HepG2 (cell line): ENCODE measurements at regions not wholly inside any gene's neighbourhood (a gene's known extent, or its start where the extent isn't known, plus 50 kb on each side); places are given as distances from the start of the nearest gene placed in this dataset.

Experiments
- ATAC-seq: fragments of 200-7000 bp; cut with Tn5 transposase; 3 replicates; pipeline ENCODE4 v1.9.1; 2020; ENCODE audit warnings: mild to moderate bottlenecking, moderate library complexity
- BruUV-seq: library from RNA; stranded (reverse); fragments of 400-500 nt; replicated peaks from 2 replicates; lab custom pipeline; 2021; lab: Mats Ljungman, UMichigan
- CTCF ChIA-PET: fragments of 300-600 bp; formaldehyde crosslinking; extraction: SDS; loops from one replicate; lab custom pipeline; 2021; ENCODE audit warnings: low total read pairs, inconsistent platforms, low intra/inter-chr PET ratio; lab: Yijun Ruan, JAX
- POLR2A ChIA-PET: fragments of 350-600 bp; sonication (Branson Sonifier 250); formaldehyde crosslinking; loops from one replicate; lab custom pipeline; 2020; ENCODE audit warnings: antibody characterized with exemption, inconsistent platforms; lab: Yijun Ruan, JAX
- DNase-seq: peaks from one replicate; pipeline ENCODE4 v3.0.0-alpha.2; 2015; ENCODE audit warnings: low spot score
- FAIRE-seq: peaks from 3 replicates; lab custom pipeline; 2011; peaks lifted over from hg19 to GRCh38; lab: Jason Lieb, UNC
- H2AFZ ChIP-seq: one replicate; pipeline ENCODE4 v1.6.1; 2011; ENCODE audit warnings: low read length, inconsistent platforms
- H3K27ac ChIP-seq: fragments of 300-600 bp; 3 replicates; pipeline ENCODE4 v1.8.0; 2011; ENCODE audit warnings: mixed run types, mild to moderate bottlenecking, mixed read lengths, low read length, inconsistent platforms; ENCODE audit not compliant: insufficient read depth; ENCODE audit errors: extremely low read length
- H3K27me3 ChIP-seq, 2 experiments: fragments of 200-600 bp in 1 of 2; 2 replicates in 1 of 2; 3 replicates in 1 of 2; pipeline versions ENCODE4 v1.6.0 to v1.8.0; 2011; ENCODE audit warnings: low read length in 2 of 2, mild to moderate bottlenecking in 2 of 2, moderate library complexity in 2 of 2, inconsistent platforms in 1 of 2; ENCODE audit not compliant: insufficient read depth in 2 of 2, control insufficient read depth in 1 of 2
- H3K36me3 ChIP-seq, 2 experiments: fragments of 200-600 bp in 1 of 2; replicated peaks in 1 of 2; 2 replicates in 1 of 2; 3 replicates in 1 of 2; pipeline versions ENCODE4 v1.5.1 to v1.8.0; 2011; ENCODE audit warnings: low read length in 2 of 2, inconsistent platforms in 1 of 2; ENCODE audit not compliant: insufficient read depth in 2 of 2, control insufficient read depth in 1 of 2
- H3K4me1 ChIP-seq: 2 replicates; pipeline ENCODE4 v1.5.1; 2012; ENCODE audit warnings: low read length, inconsistent platforms; ENCODE audit not compliant: insufficient read depth
- H3K4me2 ChIP-seq: 2 replicates; pipeline ENCODE4 v1.6.0; 2011; ENCODE audit warnings: low read depth, low read length, inconsistent platforms
- H3K4me3 ChIP-seq, 3 experiments: fragments of 200-600 bp in 1 of 3; sonication (generic), shearing (Covaris generic) in 1 of 3; replicated peaks in 1 of 3; 2 replicates each; pipeline ENCODE4 v1.5.1; 2011 to 2016; ENCODE audit warnings: low read length in 3 of 3, inconsistent platforms in 2 of 3, low read depth in 2 of 3, mild to moderate bottlenecking in 2 of 3, control low read depth in 1 of 3, mixed read lengths in 1 of 3; ENCODE audit not compliant: insufficient read depth in 1 of 3
- H3K79me2 ChIP-seq: one replicate; pipeline ENCODE4 v1.6.1; 2011; ENCODE audit warnings: low read length, inconsistent platforms; ENCODE audit not compliant: insufficient read depth
- H3K9ac ChIP-seq: 2 replicates; pipeline ENCODE4 v1.6.0; 2011; ENCODE audit warnings: mild to moderate bottlenecking, low read depth, low read length, inconsistent platforms; ENCODE audit not compliant: insufficient read depth
- H3K9me3 ChIP-seq: 2 replicates; pipeline ENCODE4 v1.5.1; 2012; ENCODE audit warnings: mild to moderate bottlenecking, low read length
- H4K20me1 ChIP-seq: 2 replicates; pipeline ENCODE4 v1.6.0; 2011; ENCODE audit warnings: inconsistent platforms, mild to moderate bottlenecking, low read length, moderate library complexity; ENCODE audit not compliant: insufficient read depth
- KDM5A ChIP-seq: fragments of 200-600 bp; sonication (generic); IDR thresholded peaks from 2 replicates; pipeline ENCODE4 v1.7.0; 2018; ENCODE audit warnings: antibody characterized with exemption, mild to moderate bottlenecking, low read length, borderline replicate concordance
- MIER2 ChIP-seq: IDR thresholded peaks from 2 replicates; pipeline ENCODE4 v1.6.1; 2016; ENCODE audit warnings: missing biosample characterization, missing genetic modification reagents
- PRMT3 ChIP-seq: sonication (generic); formaldehyde crosslinking; IDR thresholded peaks from 2 replicates; pipeline ENCODE4 v1.8.1; 2022; ENCODE audit warnings: low read depth, mild to moderate bottlenecking, moderate library complexity, missing genetic modification reagents, borderline replicate concordance
- SOX5 ChIP-seq: IDR thresholded peaks from 2 replicates; pipeline ENCODE4 v1.6.1; 2016; ENCODE audit warnings: borderline replicate concordance
- ZBTB42 ChIP-seq: sonication (generic); formaldehyde crosslinking; IDR thresholded peaks from 2 replicates; pipeline ENCODE4 v1.5.0; 2020; ENCODE audit warnings: mild to moderate bottlenecking, missing genetic modification reagents
- ZNF572 ChIP-seq: sonication (generic); formaldehyde crosslinking; IDR thresholded peaks from 2 replicates; pipeline ENCODE4 v1.5.1; 2020; ENCODE audit warnings: mild to moderate bottlenecking, missing genetic modification reagents
- in situ Hi-C: cut with HindIII; loops from 2 replicates; pipeline ENCODE4 v1.10.0; 2017; ENCODE audit warnings: low pct_unique_long_range_greater_than_20kb; ENCODE audit not compliant: extremely low pct_ligation_motif_present
- intact Hi-C: fragments of 100-400 bp; cut with micrococcal nuclease; formaldehyde crosslinking; loops from one replicate; pipeline ENCODE4 v1.10.0; 2022; ENCODE audit not compliant: unreplicated experiment
- TF ChIP-seq, protein P1 (sequence below): sonication (generic); formaldehyde crosslinking; IDR thresholded peaks from 2 replicates; pipeline ENCODE4 v1.5.1; 2020; ENCODE audit warnings: mild to moderate bottlenecking, moderate library complexity, missing genetic modification reagents
- TF ChIP-seq, protein P2 (sequence below): sonication (generic); formaldehyde crosslinking; IDR thresholded peaks from 2 replicates; pipeline ENCODE4 v1.4.0; 2020; ENCODE audit warnings: missing genetic modification reagents, borderline replicate concordance

- Histone ChIP-seq H3K27me3 (peaks cover 0 to 14% of the 10 kb centered on the region in 2 experiments; a peak in 2 of 5 replicates), H3K4me1 (no peaks in the 10 kb centered on the region), H4K20me1 (no peaks in the 10 kb centered on the region), H3K9me3 (no peaks in the 10 kb centered on the region), H3K4me2 (no peak overlapping the region), H2AFZ (no peak overlapping the region), H3K27ac (no peak overlapping the region), H3K36me3 (no peaks in the 10 kb centered on the region), H3K79me2 (no peaks in the 10 kb centered on the region), H3K4me3 (no peak overlapping the region), H3K9ac (no peak overlapping the region)
- FAIRE-seq (no peak), ATAC-seq (no peak), DNase-seq (no peak)
- in situ Hi-C loops (no loop called here), intact Hi-C loops (no loop called here)
- no TSS peak for BruUV-seq
- ChIA-PET POLR2A (no interaction called here), CTCF (no interaction called here)
- TF ChIP-seq, protein P1, sequence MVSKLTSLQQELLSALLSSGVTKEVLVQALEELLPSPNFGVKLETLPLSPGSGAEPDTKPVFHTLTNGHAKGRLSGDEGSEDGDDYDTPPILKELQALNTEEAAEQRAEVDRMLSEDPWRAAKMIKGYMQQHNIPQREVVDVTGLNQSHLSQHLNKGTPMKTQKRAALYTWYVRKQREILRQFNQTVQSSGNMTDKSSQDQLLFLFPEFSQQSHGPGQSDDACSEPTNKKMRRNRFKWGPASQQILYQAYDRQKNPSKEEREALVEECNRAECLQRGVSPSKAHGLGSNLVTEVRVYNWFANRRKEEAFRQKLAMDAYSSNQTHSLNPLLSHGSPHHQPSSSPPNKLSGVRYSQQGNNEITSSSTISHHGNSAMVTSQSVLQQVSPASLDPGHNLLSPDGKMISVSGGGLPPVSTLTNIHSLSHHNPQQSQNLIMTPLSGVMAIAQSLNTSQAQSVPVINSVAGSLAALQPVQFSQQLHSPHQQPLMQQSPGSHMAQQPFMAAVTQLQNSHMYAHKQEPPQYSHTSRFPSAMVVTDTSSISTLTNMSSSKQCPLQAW: no peak
- TF ChIP-seq MIER2 (CRISPR knock-in tag) (no peak), KDM5A (no peak), ZBTB42 (CRISPR knock-in tag) (no peak), SOX5 (CRISPR knock-in tag) (no peak), ZNF572 (CRISPR knock-in tag) (no peak), PRMT3 (no peak)
- TF ChIP-seq, protein P2, sequence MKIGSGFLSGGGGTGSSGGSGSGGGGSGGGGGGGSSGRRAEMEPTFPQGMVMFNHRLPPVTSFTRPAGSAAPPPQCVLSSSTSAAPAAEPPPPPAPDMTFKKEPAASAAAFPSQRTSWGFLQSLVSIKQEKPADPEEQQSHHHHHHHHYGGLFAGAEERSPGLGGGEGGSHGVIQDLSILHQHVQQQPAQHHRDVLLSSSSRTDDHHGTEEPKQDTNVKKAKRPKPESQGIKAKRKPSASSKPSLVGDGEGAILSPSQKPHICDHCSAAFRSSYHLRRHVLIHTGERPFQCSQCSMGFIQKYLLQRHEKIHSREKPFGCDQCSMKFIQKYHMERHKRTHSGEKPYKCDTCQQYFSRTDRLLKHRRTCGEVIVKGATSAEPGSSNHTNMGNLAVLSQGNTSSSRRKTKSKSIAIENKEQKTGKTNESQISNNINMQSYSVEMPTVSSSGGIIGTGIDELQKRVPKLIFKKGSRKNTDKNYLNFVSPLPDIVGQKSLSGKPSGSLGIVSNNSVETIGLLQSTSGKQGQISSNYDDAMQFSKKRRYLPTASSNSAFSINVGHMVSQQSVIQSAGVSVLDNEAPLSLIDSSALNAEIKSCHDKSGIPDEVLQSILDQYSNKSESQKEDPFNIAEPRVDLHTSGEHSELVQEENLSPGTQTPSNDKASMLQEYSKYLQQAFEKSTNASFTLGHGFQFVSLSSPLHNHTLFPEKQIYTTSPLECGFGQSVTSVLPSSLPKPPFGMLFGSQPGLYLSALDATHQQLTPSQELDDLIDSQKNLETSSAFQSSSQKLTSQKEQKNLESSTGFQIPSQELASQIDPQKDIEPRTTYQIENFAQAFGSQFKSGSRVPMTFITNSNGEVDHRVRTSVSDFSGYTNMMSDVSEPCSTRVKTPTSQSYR: no peak
Measured at GRCh38 chr15:94086341-94086740, 145.0 kb upstream of the MCTP2 start.
